Activated CD4-positive, CD25-positive, alpha-beta regulatory T cell (primary cell): ENCODE measurements at regions not wholly inside any gene's neighbourhood (a gene's known extent, or its start where the extent isn't known, plus 50 kb on each side); places are given as distances from the start of the nearest gene placed in this dataset.
"Not testable (repeated sequence)": the region's sequence is repeated elsewhere in the genome, so short reads cannot be mapped to it uniquely, and the experiment has no call there.

Source experiments
- DNase-seq, 4 experiments: peaks; one replicate each; lab custom pipeline; 2025; lab: John Stamatoyannopoulos, UW

GRCh38 chr7:65317372-65317771, 56.3 kb upstream of the ZNF92 start:
- no peak for DNase-seq

- DNase-seq = no peak
Observed at GRCh38 chr7:65310761-65311160, 62.9 kb upstream of the ZNF92 start.

- DNase-seq = no peak
Observed at GRCh38 chr7:65308300-65308678, 65.4 kb upstream of the ZNF92 start.

GRCh38 chr7:65307651-65308299, 65.9 kb upstream of the ZNF92 start:
- DNase-seq = peak in 1 of 4 experiments; percentile 17

GRCh38 chr7:65304175-65304574, 69.5 kb upstream of the ZNF92 start:
- no peak for DNase-seq

GRCh38 chr7:65302883-65303282, 70.8 kb upstream of the ZNF92 start:
- DNase-seq = no peak

GRCh38 chr7:65301007-65301406, 72.6 kb upstream of the ZNF92 start:
- DNase-seq = no peak

GRCh38 chr7:65295409-65295808, 78.2 kb upstream of the ZNF92 start:
- no peak for DNase-seq

GRCh38 chr7:65290340-65290739, 83.3 kb upstream of the ZNF92 start:
- not testable (repeated sequence) for DNase-seq

GRCh38 chr7:65287023-65287422, 86.6 kb upstream of the ZNF92 start:
- no peak for DNase-seq

- no peak for DNase-seq
Observed at GRCh38 chr7:65285906-65286864, 87.5 kb upstream of the ZNF92 start.

- DNase-seq = not testable (repeated sequence)
Observed at GRCh38 chr7:65285241-65285640, 88.4 kb upstream of the ZNF92 start.

GRCh38 chr7:65279795-65280194, 93.9 kb upstream of the ZNF92 start:
- DNase-seq = no peak

GRCh38 chr7:65276822-65277221, 96.8 kb upstream of the ZNF92 start:
- no peak for DNase-seq

GRCh38 chr7:65271502-65271901, 102.2 kb upstream of the ZNF92 start:
- not testable (repeated sequence) for DNase-seq

GRCh38 chr7:65269150-65269856, 104.4 kb upstream of the ZNF92 start:
- no peak for DNase-seq

GRCh38 chr7:65268782-65269149, 104.9 kb upstream of the ZNF92 start:
- no peak for DNase-seq

GRCh38 chr7:65265933-65266519, 107.6 kb upstream of the ZNF92 start:
- no peak for DNase-seq

GRCh38 chr7:65264258-65264657, 109.4 kb upstream of the ZNF92 start:
- no peak for DNase-seq

GRCh38 chr7:65260673-65261072, 113.0 kb upstream of the ZNF92 start:
- DNase-seq = not testable (repeated sequence)

GRCh38 chr7:65259864-65260525, 113.7 kb upstream of the ZNF92 start:
- not testable (repeated sequence) for DNase-seq

GRCh38 chr7:65254061-65254460, 119.6 kb upstream of the ZNF92 start:
- no peak for DNase-seq
